ENCODE measurements at regions not wholly inside any gene's neighbourhood (a gene's known extent, or its start where the extent isn't known, plus 50 kb on each side); places are given as distances from the start of the nearest gene placed in this dataset.

DNA sequence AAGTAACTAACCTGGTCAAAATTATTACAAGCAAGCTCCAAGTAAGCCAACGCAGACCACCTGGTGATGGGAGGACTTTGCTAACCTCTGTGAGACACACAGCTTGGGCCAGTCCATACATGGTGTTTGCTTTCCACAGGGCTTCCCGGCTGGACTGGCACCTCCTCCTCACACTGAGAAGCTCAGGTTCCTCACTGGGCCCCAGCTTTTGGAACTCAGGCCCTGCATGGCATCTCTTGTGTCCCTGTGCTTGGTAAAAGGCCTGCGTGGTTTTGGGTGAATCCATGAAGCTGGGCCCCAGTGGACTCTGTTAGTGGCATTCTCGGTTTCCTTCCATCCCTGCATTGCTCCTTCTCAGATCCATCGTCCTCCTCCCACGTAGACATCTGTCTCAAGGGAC is 123.4 kb downstream of the VAPA start:
- Histone ChIP-seq H3K36me3 (ENCODE audit: insufficient read depth, low read length) (no peaks in the 10 kb centered on the region), H3K27ac (no peak overlapping the region), H3K9me3 (ENCODE audit: low read depth, low read length) (peaks cover 9% of the 10 kb centered on the region; the same call in 1 of the 2 replicates)

DNA sequence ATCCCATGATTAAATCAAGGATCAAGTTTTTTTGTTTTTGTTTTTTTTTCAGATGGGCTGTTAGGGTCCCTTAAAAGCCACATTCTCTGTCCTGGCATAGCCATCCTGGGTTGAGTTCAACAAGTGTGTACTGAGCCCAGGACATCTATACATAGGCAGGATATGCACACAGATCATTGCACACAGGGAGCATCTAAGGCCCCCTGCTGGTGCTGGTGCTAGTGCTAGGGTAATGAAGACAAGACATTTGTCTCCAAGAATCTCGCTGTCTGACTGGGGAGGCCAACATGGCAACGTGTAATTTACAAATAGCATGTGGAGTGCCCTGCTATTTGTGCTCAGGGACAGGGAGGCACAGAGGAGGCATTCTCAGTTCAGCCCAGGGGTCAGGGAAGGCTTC is 124.5 kb downstream of the VAPA start:
- no peak for DNase-seq (ENCODE audit: low read depth, low spot score)
- TF ChIP-seq POLR2AphosphoS5 (IDR thresholded peaks at IDR 0.05; ENCODE audit: borderline replicate concordance, low read depth, low read length): no peak
- TF ChIP-seq FOXP2 (optimal IDR thresholded peaks at IDR 0.05; ENCODE audit: control extremely low read depth, extremely low read length, insufficient read depth): no peak
- no peak for TF ChIP-seq EZH2 (IDR thresholded peaks at IDR 0.05)
- H3K36me3 ChIP-seq (ENCODE audit: insufficient read depth, low read length): no peaks in the 10 kb centered on the region

More for the DNA sequence above, 123.4 kb downstream of the VAPA start:
- no peak for TF ChIP-seq EZH2 (IDR thresholded peaks at IDR 0.05)
- no peak for TF ChIP-seq POLR2AphosphoS5 (IDR thresholded peaks at IDR 0.05; ENCODE audit: borderline replicate concordance, low read depth, low read length)
- TF ChIP-seq FOXP2 (optimal IDR thresholded peaks at IDR 0.05; ENCODE audit: control extremely low read depth, extremely low read length, insufficient read depth): no peak
- no peak overlapping the region for H3K4me3 ChIP-seq
- H3K9ac ChIP-seq (ENCODE audit: insufficient read length): no peak overlapping the region
- DNase-seq (ENCODE audit: low read depth, low spot score): no peak

DNA sequence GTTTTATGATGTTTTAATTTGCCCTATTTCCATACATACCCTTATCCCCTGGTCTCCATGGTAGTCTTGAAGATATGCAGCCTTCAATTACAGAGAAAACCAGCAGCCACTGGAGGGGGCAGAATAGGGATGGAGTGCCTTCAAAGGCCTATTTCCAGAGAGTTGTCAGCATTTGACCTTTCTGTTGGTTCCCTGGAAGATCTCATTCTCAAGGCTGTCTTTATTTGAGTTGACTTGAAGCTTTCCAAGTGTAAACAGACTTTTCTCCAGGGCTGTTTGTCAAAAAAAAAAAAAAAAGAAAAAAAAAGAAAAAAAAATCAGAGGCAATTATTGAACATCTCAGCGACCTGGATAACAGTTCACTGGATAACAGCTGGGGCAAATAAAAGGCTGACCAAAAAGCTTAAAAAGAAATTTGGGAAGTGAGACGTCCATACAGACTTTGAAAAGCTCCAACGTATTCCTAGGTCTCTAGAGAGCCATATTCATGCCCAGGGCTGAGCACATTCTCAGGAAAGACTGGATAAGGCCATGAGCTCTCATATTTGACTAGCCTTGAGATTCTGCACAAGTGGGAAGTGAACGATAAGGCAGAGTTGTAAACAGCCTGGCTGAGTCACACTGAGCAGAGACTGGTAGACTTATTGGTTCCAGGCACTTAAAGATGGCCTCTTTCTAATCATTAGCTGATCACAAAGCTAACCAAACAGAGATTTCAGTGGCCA is 126.6 kb downstream of the VAPA start:
- no peak overlapping the region for H3K27ac ChIP-seq
- no peaks in the 10 kb centered on the region for H3K36me3 ChIP-seq (ENCODE audit: insufficient read depth, low read length)
- DNase-seq (ENCODE audit: low read depth, low spot score): no peak
- peaks cover 9% of the 10 kb centered on the region; the same call in 1 of the 2 replicates for H3K9me3 ChIP-seq (ENCODE audit: low read depth, low read length)
- no peak overlapping the region for H3K4me3 ChIP-seq
- no peak overlapping the region for H3K9ac ChIP-seq (ENCODE audit: insufficient read length)
- TF ChIP-seq POLR2AphosphoS5 (IDR thresholded peaks at IDR 0.05; ENCODE audit: borderline replicate concordance, low read depth, low read length) (no peak), FOXP2 (optimal IDR thresholded peaks at IDR 0.05; ENCODE audit: control extremely low read depth, extremely low read length, insufficient read depth) (no peak)

More for the DNA sequence above, 124.5 kb downstream of the VAPA start:
- H3K9ac ChIP-seq (ENCODE audit: insufficient read length): no peak overlapping the region
- H3K9me3 ChIP-seq (ENCODE audit: low read depth, low read length): peaks cover 9% of the 10 kb centered on the region; the same call in 1 of the 2 replicates
- no peak overlapping the region for H3K27ac ChIP-seq
- no peak overlapping the region for H3K4me3 ChIP-seq

- no peak overlapping the region for H3K27ac ChIP-seq
- H3K9me3 ChIP-seq (ENCODE audit: low read depth, low read length): peaks cover 9% of the 10 kb centered on the region; the same call in 1 of the 2 replicates
- H3K9ac ChIP-seq (ENCODE audit: insufficient read length): no peak overlapping the region
- H3K36me3 ChIP-seq (ENCODE audit: insufficient read depth, low read length): no peaks in the 10 kb centered on the region
- no peak for DNase-seq (ENCODE audit: low read depth, low spot score)
- no peak for TF ChIP-seq FOXP2 (optimal IDR thresholded peaks at IDR 0.05; ENCODE audit: control extremely low read depth, extremely low read length, insufficient read depth)
- TF ChIP-seq POLR2AphosphoS5 (IDR thresholded peaks at IDR 0.05; ENCODE audit: borderline replicate concordance, low read depth, low read length): no peak
- TF ChIP-seq EZH2 (IDR thresholded peaks at IDR 0.05): no peak
- H3K4me3 ChIP-seq: no peak overlapping the region
Measured at GRCh38 chr18:10041180-10041579, 127.4 kb downstream of the VAPA start.

DNA sequence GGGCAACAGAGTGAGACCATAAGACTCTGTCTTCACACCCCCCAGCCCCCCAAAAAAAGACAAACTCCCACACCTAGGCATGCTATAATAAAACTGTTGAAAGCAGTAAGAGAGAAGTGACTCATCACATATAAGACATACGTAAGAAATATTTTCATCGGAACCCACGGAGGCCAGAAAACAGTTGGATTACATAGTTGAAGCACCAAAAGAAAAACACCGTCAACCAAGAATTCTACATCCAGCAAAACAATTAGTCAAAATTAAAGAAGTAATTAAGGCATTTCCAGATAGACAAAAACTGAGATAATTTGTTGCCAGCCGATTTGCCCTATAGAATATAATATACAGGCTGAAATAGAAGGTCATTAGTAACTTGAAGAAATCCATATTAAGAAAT is 128.7 kb downstream of the VAPA start:
- Histone ChIP-seq H3K9ac (ENCODE audit: insufficient read length) (no peak overlapping the region), H3K9me3 (ENCODE audit: low read depth, low read length) (peaks cover 9% of the 10 kb centered on the region; the same call in 1 of the 2 replicates), H3K27ac (no peak overlapping the region), H3K36me3 (ENCODE audit: insufficient read depth, low read length) (no peaks in the 10 kb centered on the region), H3K4me3 (no peak overlapping the region)
- DNase-seq (ENCODE audit: low read depth, low spot score): no peak
- TF ChIP-seq FOXP2 (optimal IDR thresholded peaks at IDR 0.05; ENCODE audit: control extremely low read depth, extremely low read length, insufficient read depth) (no peak), POLR2AphosphoS5 (IDR thresholded peaks at IDR 0.05; ENCODE audit: borderline replicate concordance, low read depth, low read length) (no peak), EZH2 (IDR thresholded peaks at IDR 0.05) (no peak)

DNA sequence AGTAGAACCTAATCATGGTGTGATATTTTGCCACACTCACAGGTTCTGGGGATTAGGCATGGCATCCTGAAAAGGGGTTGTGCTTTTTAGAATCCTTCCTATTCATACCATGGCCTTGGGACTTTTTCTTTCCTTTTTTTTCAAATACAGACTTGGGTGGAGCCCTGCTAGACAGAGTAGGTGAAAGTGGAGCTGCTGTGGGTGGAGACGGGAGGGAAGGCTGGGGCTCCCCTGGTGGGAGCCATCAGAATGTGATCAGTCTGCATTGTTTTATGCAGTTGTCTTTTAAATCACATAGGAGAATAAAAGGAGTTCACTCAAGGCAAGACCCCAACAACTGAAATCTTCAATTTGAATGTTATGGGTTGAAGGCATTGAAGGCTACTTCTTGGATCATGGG is 130.2 kb downstream of the VAPA start:
- no peak for DNase-seq (ENCODE audit: low read depth, low spot score)
- H3K9me3 ChIP-seq (ENCODE audit: low read depth, low read length): peaks cover 9% of the 10 kb centered on the region; the same call in 1 of the 2 replicates
- TF ChIP-seq EZH2 (IDR thresholded peaks at IDR 0.05) (no peak), FOXP2 (optimal IDR thresholded peaks at IDR 0.05; ENCODE audit: control extremely low read depth, extremely low read length, insufficient read depth) (no peak), POLR2AphosphoS5 (IDR thresholded peaks at IDR 0.05; ENCODE audit: borderline replicate concordance, low read depth, low read length) (no peak)
- no peak overlapping the region for H3K4me3 ChIP-seq
- no peak overlapping the region for H3K9ac ChIP-seq (ENCODE audit: insufficient read length)
- H3K36me3 ChIP-seq (ENCODE audit: insufficient read depth, low read length): no peaks in the 10 kb centered on the region
- no peak overlapping the region for H3K27ac ChIP-seq

GRCh38 chr18:10045296-10045891 is 131.6 kb downstream of the VAPA start:
- Histone ChIP-seq H3K9ac (ENCODE audit: insufficient read length) (no peak overlapping the region), H3K9me3 (ENCODE audit: low read depth, low read length) (peaks cover 9% of the 10 kb centered on the region; the same call in 1 of the 2 replicates), H3K27ac (no peak overlapping the region), H3K4me3 (no peak overlapping the region), H3K36me3 (ENCODE audit: insufficient read depth, low read length) (no peaks in the 10 kb centered on the region)
- no peak for TF ChIP-seq POLR2AphosphoS5 (IDR thresholded peaks at IDR 0.05; ENCODE audit: borderline replicate concordance, low read depth, low read length)
- no peak for TF ChIP-seq EZH2 (IDR thresholded peaks at IDR 0.05)
- no peak for TF ChIP-seq FOXP2 (optimal IDR thresholded peaks at IDR 0.05; ENCODE audit: control extremely low read depth, extremely low read length, insufficient read depth)
- no peak for DNase-seq (ENCODE audit: low read depth, low spot score)

- Histone ChIP-seq H3K9ac (ENCODE audit: insufficient read length) (no peak overlapping the region), H3K4me3 (no peak overlapping the region), H3K36me3 (ENCODE audit: insufficient read depth, low read length) (no peaks in the 10 kb centered on the region), H3K9me3 (ENCODE audit: low read depth, low read length) (peaks cover 7% of the 10 kb centered on the region; the same call in 1 of the 2 replicates), H3K27ac (no peak overlapping the region)
- TF ChIP-seq FOXP2 (optimal IDR thresholded peaks at IDR 0.05; ENCODE audit: control extremely low read depth, extremely low read length, insufficient read depth): no peak
- DNase-seq (ENCODE audit: low read depth, low spot score): no peak
Measured at GRCh38 chr18:10046178-10046807, 132.5 kb downstream of the VAPA start.
